ENCODE measurements at regions not wholly inside any gene's neighbourhood (a gene's known extent, or its start where the extent isn't known, plus 50 kb on each side); places are given as distances from the start of the nearest gene placed in this dataset.

GRCh38 chr7:17239683-17240521 is 58.5 kb upstream of the AHR start:
- H3K27me3 ChIP-seq, result no peaks in the 10 kb centered on the region
- TF ChIP-seq CTCF (IDR thresholded peaks at IDR 0.05), result no peak
- no peak for TF ChIP-seq POLR2A (IDR thresholded peaks at IDR 0.05)
- no peak for TF ChIP-seq POLR2AphosphoS5 (IDR thresholded peaks at IDR 0.05)
- no peak overlapping the region for H3K27ac ChIP-seq
- no peak for DNase-seq (ENCODE audit: low spot score in 2 of 2)
- intact Hi-C loops (cut with DNase I; ENCODE audit: low total_unique reads), result no loop called here
- no peaks in the 10 kb centered on the region for H3K4me1 ChIP-seq
- no peaks in the 10 kb centered on the region for H3K9me3 ChIP-seq
- no peaks in the 10 kb centered on the region for H3K36me3 ChIP-seq
- H3K4me3 ChIP-seq, result no peak overlapping the region

GRCh38 chr7:17242504-17242903 is 55.9 kb upstream of the AHR start:
- DNase-seq (ENCODE audit: low spot score in 2 of 2), result no peak
- H3K9me3 ChIP-seq, result no peaks in the 10 kb centered on the region
- no peaks in the 10 kb centered on the region for H3K4me1 ChIP-seq
- H3K27ac ChIP-seq, result no peak overlapping the region
- no peak for TF ChIP-seq POLR2AphosphoS5 (IDR thresholded peaks at IDR 0.05)
- TF ChIP-seq CTCF (IDR thresholded peaks at IDR 0.05), result no peak
- no peak for TF ChIP-seq POLR2A (IDR thresholded peaks at IDR 0.05)
- intact Hi-C loops (cut with DNase I; ENCODE audit: low total_unique reads), result no loop called here
- no peaks in the 10 kb centered on the region for H3K36me3 ChIP-seq
- H3K4me3 ChIP-seq, result no peak overlapping the region
- H3K27me3 ChIP-seq, result no peaks in the 10 kb centered on the region

- no peak overlapping the region for H3K4me3 ChIP-seq
- no peak for DNase-seq (ENCODE audit: low spot score in 2 of 2)
- TF ChIP-seq POLR2A (IDR thresholded peaks at IDR 0.05) (no peak), CTCF (IDR thresholded peaks at IDR 0.05) (no peak), POLR2AphosphoS5 (IDR thresholded peaks at IDR 0.05) (no peak)
- H3K36me3 ChIP-seq, result no peaks in the 10 kb centered on the region
- intact Hi-C loops (cut with DNase I; ENCODE audit: low total_unique reads), result no loop called here
- H3K27ac ChIP-seq, result no peak overlapping the region
- H3K4me1 ChIP-seq, result no peaks in the 10 kb centered on the region
- no peaks in the 10 kb centered on the region for H3K27me3 ChIP-seq
- no peaks in the 10 kb centered on the region for H3K9me3 ChIP-seq
Measured at GRCh38 chr7:17244786-17245185, 53.7 kb upstream of the AHR start.

GRCh38 chr7:17247357-17247756 is 51.1 kb upstream of the AHR start:
- Histone ChIP-seq H3K27me3 (no peaks in the 10 kb centered on the region), H3K36me3 (no peaks in the 10 kb centered on the region), H3K27ac (no peak overlapping the region), H3K4me3 (no peak overlapping the region), H3K4me1 (no peaks in the 10 kb centered on the region), H3K9me3 (no peaks in the 10 kb centered on the region)
- intact Hi-C loops (cut with DNase I; ENCODE audit: low total_unique reads), result no loop called here
- DNase-seq (ENCODE audit: low spot score in 2 of 2), result no peak
- TF ChIP-seq POLR2AphosphoS5 (IDR thresholded peaks at IDR 0.05) (no peak), POLR2A (IDR thresholded peaks at IDR 0.05) (no peak), CTCF (IDR thresholded peaks at IDR 0.05) (no peak)

- H3K36me3 ChIP-seq, result no peaks in the 10 kb centered on the region
- no peak for DNase-seq (ENCODE audit: low spot score in 2 of 2)
- intact Hi-C loops (cut with DNase I; ENCODE audit: low total_unique reads), result no loop called here
- no peak overlapping the region for H3K27ac ChIP-seq
- TF ChIP-seq POLR2AphosphoS5 (IDR thresholded peaks at IDR 0.05) (no peak), CTCF (IDR thresholded peaks at IDR 0.05) (no peak), POLR2A (IDR thresholded peaks at IDR 0.05) (no peak)
- no peak overlapping the region for H3K4me3 ChIP-seq
- H3K27me3 ChIP-seq, result no peaks in the 10 kb centered on the region
- no peaks in the 10 kb centered on the region for H3K4me1 ChIP-seq
- H3K9me3 ChIP-seq, result no peaks in the 10 kb centered on the region
Measured at GRCh38 chr7:17248527-17248926, 49.9 kb upstream of the AHR start.

All from breast epithelium (tissue), 4 donors.